Erythroblast (primary cell): ENCODE measurements at regions not wholly inside any gene's neighbourhood (a gene's known extent, or its start where the extent isn't known, plus 50 kb on each side); places are given as distances from the start of the nearest gene placed in this dataset.

Source experiments
- GATA1 ChIP-seq: IDR thresholded peaks from 2 replicates; pipeline ENCODE4 v1.6.1; 2011; ENCODE audit warnings: low read depth, mild to moderate bottlenecking, control low read depth, low read length, moderate library complexity
- POLR2A ChIP-seq: IDR thresholded peaks from 2 replicates; pipeline ENCODE4 v1.6.1; 2011; ENCODE audit warnings: mild to moderate bottlenecking, low read length

- no peak for TF ChIP-seq POLR2A
- no peak for TF ChIP-seq GATA1
Observed at GRCh38 chr10:23614483-23614882, 175.6 kb downstream of the OTUD1 start.
